HCT116 (cell line): ENCODE measurements at regions not wholly inside any gene's neighbourhood (a gene's known extent, or its start where the extent isn't known, plus 50 kb on each side); places are given as distances from the start of the nearest gene placed in this dataset.

Experiments used
- ATAC-seq: fragments of 200-7000 bp; cut with Tn5 transposase; 2 replicates; pipeline ENCODE4 v1.9.1; 2020; ENCODE audit warnings: mild to moderate bottlenecking, moderate library complexity
- BruUV-seq: library from RNA; stranded (reverse); fragments of 400-500 nt; replicated peaks from 2 replicates; lab custom pipeline; 2021; lab: Mats Ljungman, UMichigan
- CTCF ChIA-PET: fragments of 300-600 bp; sonication (Branson Sonifier 250); formaldehyde crosslinking; loops from one replicate; lab custom pipeline; 2021; ENCODE audit warnings: antibody characterized with exemption; lab: Charles Lee
- POLR2A ChIA-PET: fragments of 300-600, 350-600 bp; sonication (Branson Sonifier 250); formaldehyde crosslinking; loops from one replicate; lab custom pipeline; 2021; ENCODE audit warnings: antibody characterized with exemption; lab: Charles Lee
- RAD21 ChIA-PET, 2 experiments: fragments of 300-600 bp; sonication (Branson Sonifier 250); formaldehyde crosslinking; loops; one replicate each; lab custom pipeline; 2023; ENCODE audit warnings: low total read pairs in 2 of 2; ENCODE audit not compliant: uncharacterized antibody in 2 of 2, unreplicated experiment in 2 of 2, low non-redundant PET in 1 of 2; lab: Charles Lee
- DNase-seq: peaks from one replicate; pipeline ENCODE4 v3.0.0-alpha.2; 2010; ENCODE audit warnings: low read depth, low spot score
- H2AFZ ChIP-seq: fragments of 200-600 bp; shearing (Covaris generic), sonication (generic); 2 replicates; pipeline ENCODE4 v1.6.1; 2017; ENCODE audit warnings: low read depth, mixed run types, mixed read lengths, antibody characterized with exemption, low read length; ENCODE audit not compliant: poor library complexity, severe bottlenecking
- H3K27ac ChIP-seq: 2 replicates; pipeline ENCODE4 v1.5.1; 2012; ENCODE audit warnings: low read depth, low read length
- H3K27me3 ChIP-seq: fragments of 200-600 bp; sonication (generic); 2 replicates; pipeline ENCODE4 v1.6.1; 2016; ENCODE audit warnings: mixed run types, low read length, mixed read lengths; ENCODE audit not compliant: insufficient read depth
- H3K36me3 ChIP-seq, 2 experiments: fragments of 200-500 bp in 1 of 2; fragments of 200-600 bp in 1 of 2; sonication (Bioruptor generic) in 1 of 2; sonication (generic) in 1 of 2; 2 replicates each; pipeline versions ENCODE4 v1.5.1 to v1.6.1; 2014 to 2016; ENCODE audit warnings: low read length in 2 of 2, inconsistent platforms in 1 of 2, mixed read lengths in 1 of 2, mixed run types in 1 of 2; ENCODE audit not compliant: insufficient read depth in 2 of 2, control insufficient read depth in 1 of 2
- H3K4me1 ChIP-seq, 2 experiments: fragments of 200-600 bp in 1 of 2; sonication (generic) in 1 of 2; 2 replicates each; pipeline versions ENCODE4 v1.5.1 to v1.6.1; 2012 to 2017; ENCODE audit warnings: low read length in 2 of 2, inconsistent platforms in 1 of 2, mild to moderate bottlenecking in 1 of 2, mixed read lengths in 1 of 2, mixed run types in 1 of 2, moderate library complexity in 1 of 2; ENCODE audit not compliant: insufficient read depth in 2 of 2, control insufficient read depth in 1 of 2
- H3K4me2 ChIP-seq: fragments of 200-600 bp; sonication (generic); 2 replicates; pipeline ENCODE4 v1.6.1; 2017; ENCODE audit warnings: mixed run types, low read length, mixed read lengths
- H3K4me3 ChIP-seq, 2 experiments: fragments of 200-600 bp in 1 of 2; sonication (generic) in 1 of 2; replicated peaks in 1 of 2; 2 replicates each; pipeline ENCODE4 v1.5.1; 2011 to 2016; ENCODE audit warnings: low read length in 2 of 2, control low read depth in 1 of 2, low read depth in 1 of 2, mild to moderate bottlenecking in 1 of 2, mixed read lengths in 1 of 2, mixed run types in 1 of 2
- H3K79me2 ChIP-seq: fragments of 200-600 bp; sonication (generic); 2 replicates; pipeline ENCODE4 v1.6.1; 2017; ENCODE audit warnings: mild to moderate bottlenecking, mixed run types, low read length, moderate library complexity, mixed read lengths; ENCODE audit not compliant: insufficient read depth
- H3K9ac ChIP-seq: fragments of 200-600 bp; sonication (generic); 2 replicates; pipeline ENCODE4 v1.6.1; 2016; ENCODE audit warnings: low read length, mixed read lengths
- H3K9me2 ChIP-seq: fragments of 200-600 bp; sonication (generic), shearing (Covaris generic); 2 replicates; pipeline ENCODE4 v1.6.1; 2017; ENCODE audit warnings: mixed run types, mild to moderate bottlenecking, moderate library complexity; ENCODE audit not compliant: insufficient read depth
- H3K9me3 ChIP-seq, 2 experiments: fragments of 200-500 bp in 1 of 2; fragments of 200-600 bp in 1 of 2; sonication (Bioruptor generic) in 1 of 2; sonication (generic) in 1 of 2; 2 replicates each; pipeline ENCODE4 v1.6.1; 2014 to 2017; ENCODE audit warnings: low read length in 2 of 2, mixed read lengths in 2 of 2, inconsistent platforms in 1 of 2, low read depth in 1 of 2, mild to moderate bottlenecking in 1 of 2, mixed run types in 1 of 2, moderate library complexity in 1 of 2; ENCODE audit not compliant: control insufficient read depth in 1 of 2, insufficient read depth in 1 of 2
- H4K20me1 ChIP-seq: fragments of 200-600 bp; sonication (generic), shearing (Covaris generic); 2 replicates; pipeline ENCODE4 v1.6.1; 2017; ENCODE audit warnings: mixed run types, mild to moderate bottlenecking, moderate library complexity; ENCODE audit not compliant: insufficient read depth
- EGR1 ChIP-seq: IDR thresholded peaks from 2 replicates; pipeline ENCODE4 v1.6.1; 2012; ENCODE audit warnings: low read depth
- ELF1 ChIP-seq: IDR thresholded peaks from 2 replicates; pipeline ENCODE4 v1.6.1; 2012; ENCODE audit warnings: low read depth, borderline replicate concordance
- EZH2 ChIP-seq: fragments of 200-600 bp; sonication (generic); IDR thresholded peaks from 2 replicates; pipeline ENCODE4 v1.6.1; 2017; ENCODE audit warnings: antibody characterized with exemption, mixed run types
- EZH2phosphoT487 ChIP-seq: fragments of 200-600 bp; IDR thresholded peaks from 2 replicates; pipeline ENCODE4 v1.6.1; 2018; ENCODE audit warnings: antibody characterized with exemption, borderline replicate concordance
- FOSL1 ChIP-seq: IDR thresholded peaks from 2 replicates; pipeline ENCODE4 v1.6.1; 2012; ENCODE audit warnings: low read depth
- POLR2AphosphoS5 ChIP-seq: IDR thresholded peaks from 2 replicates; pipeline ENCODE4 v1.6.1; 2011; ENCODE audit warnings: mild to moderate bottlenecking, low read depth, low read length, moderate library complexity
- SP1 ChIP-seq: IDR thresholded peaks from 2 replicates; pipeline ENCODE4 v1.6.1; 2012; ENCODE audit warnings: low read depth
- SRF ChIP-seq: IDR thresholded peaks from 2 replicates; pipeline ENCODE4 v1.6.1; 2012; ENCODE audit warnings: low read depth
- ZNF274 ChIP-seq: fragments of 200-500 bp; sonication (Bioruptor generic); IDR thresholded peaks from 2 replicates; pipeline ENCODE4 v1.6.1; 2014; ENCODE audit warnings: mild to moderate bottlenecking, low read depth, low read length, inconsistent platforms
- intact Hi-C: fragments of 100-400 bp; cut with micrococcal nuclease; formaldehyde crosslinking; loops from 2 replicates; pipeline ENCODE4 v1.10.0; 2022
- TF ChIP-seq, protein P1 (sequence below): IDR thresholded peaks from 2 replicates; pipeline ENCODE4 v1.6.1; 2012
- TF ChIP-seq, protein P2 (sequence below), 3 experiments: fragments of 200-600 bp in 1 of 3; sonication (generic) in 1 of 3; IDR thresholded peaks in 2 of 3; conservative IDR thresholded peaks in 1 of 3; 2 replicates each; pipeline ENCODE4 v1.5.1; 2012 to 2017; ENCODE audit warnings: low read depth in 2 of 3, low read length in 2 of 3, antibody characterized with exemption in 1 of 3, borderline replicate concordance in 1 of 3, control low read depth in 1 of 3, mild to moderate bottlenecking in 1 of 3, mixed read lengths in 1 of 3, mixed run types in 1 of 3, moderate library complexity in 1 of 3; ENCODE audit not compliant: insufficient read depth in 1 of 3
- TF ChIP-seq, protein P3 (sequence below): IDR thresholded peaks from 2 replicates; pipeline ENCODE4 v1.6.1; 2011; ENCODE audit warnings: mild to moderate bottlenecking, low read length, moderate library complexity; ENCODE audit not compliant: insufficient replicate concordance; ENCODE audit errors: extremely low read depth
- TF ChIP-seq, protein P4 (sequence below): IDR thresholded peaks from 2 replicates; pipeline ENCODE4 v1.6.1; 2012; ENCODE audit warnings: low read depth

DNA sequence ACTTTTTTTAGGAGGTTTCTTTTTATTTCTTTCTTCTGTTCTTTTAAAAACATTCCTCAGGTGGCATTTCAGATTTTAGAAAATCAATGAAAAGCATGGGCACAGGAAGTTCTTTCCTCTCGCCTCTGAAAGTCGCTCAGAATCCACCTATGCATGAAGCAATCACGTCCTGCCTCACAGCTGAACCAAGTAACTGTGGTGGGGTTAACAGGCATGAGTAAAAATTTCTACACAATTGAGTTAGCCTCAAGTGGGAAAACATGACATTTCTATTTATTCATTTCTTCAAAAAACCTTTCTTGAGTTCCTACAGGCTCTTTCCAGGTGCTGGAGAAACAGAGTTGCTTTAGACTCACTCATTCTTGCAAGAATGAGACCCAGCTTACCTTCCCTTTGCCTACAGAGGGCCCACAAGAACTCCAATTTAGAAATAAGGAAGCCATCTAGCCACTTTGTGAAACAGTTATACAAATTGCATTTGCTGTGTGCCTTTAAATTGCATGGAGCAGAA, 508.9 kb upstream of the PKN2 start:
- Histone ChIP-seq H3K4me1 (peaks cover 4 to 14% of the 10 kb centered on the region in 2 experiments; a peak in 3 of 4 replicates), H3K4me2 (peak overlapping the region; percentile 72)
- no TSS peak for BruUV-seq

More for the DNA sequence above, 508.9 kb upstream of the PKN2 start:
- no peaks in the 10 kb centered on the region for H3K79me2 ChIP-seq
- peak overlapping the region in 1 of 2 experiments; percentile 7; a peak in 2 of 4 replicates for H3K4me3 ChIP-seq
- intact Hi-C loops, result no loop called here
- ChIA-PET RAD21 (interaction anchor here in 1 of 2 experiments (0.5 kb wide), 1 partner anchor 625 kb away, joined by 6 read pairs; no protein-coding TSS in a partner anchor), CTCF (no interaction called here), POLR2A (no interaction called here)
- H3K9ac ChIP-seq, result no peak overlapping the region
- no peaks in the 10 kb centered on the region for H3K9me2 ChIP-seq
- no peaks in the 10 kb centered on the region for H3K9me3 ChIP-seq
- H4K20me1 ChIP-seq, result no peaks in the 10 kb centered on the region
- peak overlapping the region; percentile 63 for H2AFZ ChIP-seq
- ATAC-seq (peak; percentile 60), DNase-seq (no peak)
- TF ChIP-seq SRF, result no peak
- TF ChIP-seq EZH2, result no peak
- TF ChIP-seq, protein P1, sequence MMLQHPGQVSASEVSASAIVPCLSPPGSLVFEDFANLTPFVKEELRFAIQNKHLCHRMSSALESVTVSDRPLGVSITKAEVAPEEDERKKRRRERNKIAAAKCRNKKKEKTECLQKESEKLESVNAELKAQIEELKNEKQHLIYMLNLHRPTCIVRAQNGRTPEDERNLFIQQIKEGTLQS, result no peak
- TF ChIP-seq, protein P2, sequence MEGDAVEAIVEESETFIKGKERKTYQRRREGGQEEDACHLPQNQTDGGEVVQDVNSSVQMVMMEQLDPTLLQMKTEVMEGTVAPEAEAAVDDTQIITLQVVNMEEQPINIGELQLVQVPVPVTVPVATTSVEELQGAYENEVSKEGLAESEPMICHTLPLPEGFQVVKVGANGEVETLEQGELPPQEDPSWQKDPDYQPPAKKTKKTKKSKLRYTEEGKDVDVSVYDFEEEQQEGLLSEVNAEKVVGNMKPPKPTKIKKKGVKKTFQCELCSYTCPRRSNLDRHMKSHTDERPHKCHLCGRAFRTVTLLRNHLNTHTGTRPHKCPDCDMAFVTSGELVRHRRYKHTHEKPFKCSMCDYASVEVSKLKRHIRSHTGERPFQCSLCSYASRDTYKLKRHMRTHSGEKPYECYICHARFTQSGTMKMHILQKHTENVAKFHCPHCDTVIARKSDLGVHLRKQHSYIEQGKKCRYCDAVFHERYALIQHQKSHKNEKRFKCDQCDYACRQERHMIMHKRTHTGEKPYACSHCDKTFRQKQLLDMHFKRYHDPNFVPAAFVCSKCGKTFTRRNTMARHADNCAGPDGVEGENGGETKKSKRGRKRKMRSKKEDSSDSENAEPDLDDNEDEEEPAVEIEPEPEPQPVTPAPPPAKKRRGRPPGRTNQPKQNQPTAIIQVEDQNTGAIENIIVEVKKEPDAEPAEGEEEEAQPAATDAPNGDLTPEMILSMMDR (IDR thresholded peaks at IDR 0.05 in 2 of 3, conservative IDR thresholded peaks at IDR 0.05 in 1 of 3; ENCODE audit: borderline replicate concordance in 1 of 3, insufficient read depth in 1 of 3, low read depth in 2 of 3, low read length in 2 of 3), result no peak
- no peak for TF ChIP-seq ZNF274
- no peak for TF ChIP-seq EGR1
- TF ChIP-seq FOSL1, result no peak
- no peak for TF ChIP-seq POLR2AphosphoS5
- TF ChIP-seq, protein P3, sequence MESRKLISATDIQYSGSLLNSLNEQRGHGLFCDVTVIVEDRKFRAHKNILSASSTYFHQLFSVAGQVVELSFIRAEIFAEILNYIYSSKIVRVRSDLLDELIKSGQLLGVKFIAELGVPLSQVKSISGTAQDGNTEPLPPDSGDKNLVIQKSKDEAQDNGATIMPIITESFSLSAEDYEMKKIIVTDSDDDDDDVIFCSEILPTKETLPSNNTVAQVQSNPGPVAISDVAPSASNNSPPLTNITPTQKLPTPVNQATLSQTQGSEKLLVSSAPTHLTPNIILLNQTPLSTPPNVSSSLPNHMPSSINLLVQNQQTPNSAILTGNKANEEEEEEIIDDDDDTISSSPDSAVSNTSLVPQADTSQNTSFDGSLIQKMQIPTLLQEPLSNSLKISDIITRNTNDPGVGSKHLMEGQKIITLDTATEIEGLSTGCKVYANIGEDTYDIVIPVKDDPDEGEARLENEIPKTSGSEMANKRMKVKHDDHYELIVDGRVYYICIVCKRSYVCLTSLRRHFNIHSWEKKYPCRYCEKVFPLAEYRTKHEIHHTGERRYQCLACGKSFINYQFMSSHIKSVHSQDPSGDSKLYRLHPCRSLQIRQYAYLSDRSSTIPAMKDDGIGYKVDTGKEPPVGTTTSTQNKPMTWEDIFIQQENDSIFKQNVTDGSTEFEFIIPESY, result no peak
- TF ChIP-seq EZH2phosphoT487, result no peak
- TF ChIP-seq SP1, result no peak
- TF ChIP-seq ELF1, result no peak
- TF ChIP-seq, protein P4, sequence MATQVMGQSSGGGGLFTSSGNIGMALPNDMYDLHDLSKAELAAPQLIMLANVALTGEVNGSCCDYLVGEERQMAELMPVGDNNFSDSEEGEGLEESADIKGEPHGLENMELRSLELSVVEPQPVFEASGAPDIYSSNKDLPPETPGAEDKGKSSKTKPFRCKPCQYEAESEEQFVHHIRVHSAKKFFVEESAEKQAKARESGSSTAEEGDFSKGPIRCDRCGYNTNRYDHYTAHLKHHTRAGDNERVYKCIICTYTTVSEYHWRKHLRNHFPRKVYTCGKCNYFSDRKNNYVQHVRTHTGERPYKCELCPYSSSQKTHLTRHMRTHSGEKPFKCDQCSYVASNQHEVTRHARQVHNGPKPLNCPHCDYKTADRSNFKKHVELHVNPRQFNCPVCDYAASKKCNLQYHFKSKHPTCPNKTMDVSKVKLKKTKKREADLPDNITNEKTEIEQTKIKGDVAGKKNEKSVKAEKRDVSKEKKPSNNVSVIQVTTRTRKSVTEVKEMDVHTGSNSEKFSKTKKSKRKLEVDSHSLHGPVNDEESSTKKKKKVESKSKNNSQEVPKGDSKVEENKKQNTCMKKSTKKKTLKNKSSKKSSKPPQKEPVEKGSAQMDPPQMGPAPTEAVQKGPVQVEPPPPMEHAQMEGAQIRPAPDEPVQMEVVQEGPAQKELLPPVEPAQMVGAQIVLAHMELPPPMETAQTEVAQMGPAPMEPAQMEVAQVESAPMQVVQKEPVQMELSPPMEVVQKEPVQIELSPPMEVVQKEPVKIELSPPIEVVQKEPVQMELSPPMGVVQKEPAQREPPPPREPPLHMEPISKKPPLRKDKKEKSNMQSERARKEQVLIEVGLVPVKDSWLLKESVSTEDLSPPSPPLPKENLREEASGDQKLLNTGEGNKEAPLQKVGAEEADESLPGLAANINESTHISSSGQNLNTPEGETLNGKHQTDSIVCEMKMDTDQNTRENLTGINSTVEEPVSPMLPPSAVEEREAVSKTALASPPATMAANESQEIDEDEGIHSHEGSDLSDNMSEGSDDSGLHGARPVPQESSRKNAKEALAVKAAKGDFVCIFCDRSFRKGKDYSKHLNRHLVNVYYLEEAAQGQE, result no peak
- H3K27me3 ChIP-seq, result no peaks in the 10 kb centered on the region
- no peak overlapping the region for H3K27ac ChIP-seq
- no peaks in the 10 kb centered on the region for H3K36me3 ChIP-seq
